ENCODE measurements at regions not wholly inside any gene's neighbourhood (a gene's known extent, or its start where the extent isn't known, plus 50 kb on each side); places are given as distances from the start of the nearest gene placed in this dataset.

- DNase-seq (ENCODE audit: low spot score), result no peak
Measured at GRCh38 chr2:219692521-219692920, 65.1 kb downstream of the SLC4A3 start.

- DNase-seq (ENCODE audit: low spot score), result no peak
Measured at GRCh38 chr2:219695145-219695709, 67.8 kb downstream of the SLC4A3 start.

DNA sequence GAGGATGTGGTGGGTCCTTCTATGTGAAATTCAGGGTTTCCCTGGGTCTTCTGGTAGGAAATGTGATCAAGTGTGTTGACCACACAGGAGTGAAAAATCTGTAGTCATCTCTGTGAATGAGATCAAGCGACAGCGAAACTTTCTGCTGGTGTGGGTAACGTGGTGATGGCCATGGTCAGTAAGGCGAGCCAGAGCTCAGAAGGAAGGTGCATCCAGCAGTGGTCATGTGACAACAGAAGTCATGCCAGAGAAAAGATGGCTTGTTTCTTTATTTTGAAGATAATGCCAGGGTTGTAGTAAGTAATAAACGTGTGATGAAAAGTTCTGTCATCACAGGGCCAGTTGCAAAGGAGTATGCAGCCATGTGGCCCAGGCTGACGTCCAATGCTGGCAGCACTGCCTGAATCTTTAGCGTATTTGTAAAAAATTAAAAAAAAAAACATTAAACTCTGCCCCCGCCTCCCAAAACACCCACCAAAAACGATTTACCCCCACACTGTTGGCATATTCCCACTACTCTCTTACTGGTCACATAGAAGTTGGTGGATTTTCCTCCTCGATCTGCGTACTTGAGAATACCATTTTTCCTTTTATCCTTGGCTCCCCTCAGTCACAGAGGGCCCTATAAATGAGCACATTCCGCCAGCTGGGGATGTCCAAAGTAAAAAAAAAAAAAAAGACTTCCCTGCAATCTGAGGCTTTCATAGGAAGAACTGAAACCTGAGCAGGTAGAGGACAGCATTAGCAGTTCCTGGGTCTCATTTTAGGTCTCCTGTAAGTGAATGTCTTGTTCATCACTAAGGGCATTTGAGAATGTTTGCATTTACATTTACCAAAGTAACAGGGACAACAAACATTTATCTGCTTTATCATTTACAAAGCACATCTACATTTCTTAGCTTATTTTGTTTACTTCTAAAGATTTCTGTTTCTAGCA, 70.6 kb downstream of the SLC4A3 start:
- DNase-seq (ENCODE audit: low spot score), result no peak

- no peak for DNase-seq (ENCODE audit: low spot score)
Measured at GRCh38 chr2:219698748-219699439, 71.5 kb downstream of the SLC4A3 start.

DNA sequence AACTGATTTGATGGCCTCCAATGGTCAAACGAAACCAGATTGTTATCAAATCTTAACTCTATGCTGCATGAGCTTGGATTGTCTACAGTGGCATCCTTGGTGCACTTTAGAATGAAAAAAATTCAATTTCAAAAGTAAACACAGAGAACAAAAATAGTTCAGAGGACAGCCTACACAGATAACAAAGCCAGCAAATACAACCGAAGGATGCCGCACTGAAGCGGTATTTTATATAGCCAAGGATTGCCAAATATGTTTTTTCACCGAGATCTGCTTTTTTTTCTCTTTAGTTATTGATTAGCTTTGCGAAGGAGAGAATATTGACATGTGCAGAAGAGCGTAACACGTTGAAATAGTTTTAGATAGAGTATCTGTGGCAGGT, 72.0 kb downstream of the SLC4A3 start:
- no peak for DNase-seq (ENCODE audit: low spot score)

- peak; percentile 59 for DNase-seq (ENCODE audit: low spot score)
Measured at GRCh38 chr2:219701847-219702634, 74.6 kb downstream of the SLC4A3 start.

DNA sequence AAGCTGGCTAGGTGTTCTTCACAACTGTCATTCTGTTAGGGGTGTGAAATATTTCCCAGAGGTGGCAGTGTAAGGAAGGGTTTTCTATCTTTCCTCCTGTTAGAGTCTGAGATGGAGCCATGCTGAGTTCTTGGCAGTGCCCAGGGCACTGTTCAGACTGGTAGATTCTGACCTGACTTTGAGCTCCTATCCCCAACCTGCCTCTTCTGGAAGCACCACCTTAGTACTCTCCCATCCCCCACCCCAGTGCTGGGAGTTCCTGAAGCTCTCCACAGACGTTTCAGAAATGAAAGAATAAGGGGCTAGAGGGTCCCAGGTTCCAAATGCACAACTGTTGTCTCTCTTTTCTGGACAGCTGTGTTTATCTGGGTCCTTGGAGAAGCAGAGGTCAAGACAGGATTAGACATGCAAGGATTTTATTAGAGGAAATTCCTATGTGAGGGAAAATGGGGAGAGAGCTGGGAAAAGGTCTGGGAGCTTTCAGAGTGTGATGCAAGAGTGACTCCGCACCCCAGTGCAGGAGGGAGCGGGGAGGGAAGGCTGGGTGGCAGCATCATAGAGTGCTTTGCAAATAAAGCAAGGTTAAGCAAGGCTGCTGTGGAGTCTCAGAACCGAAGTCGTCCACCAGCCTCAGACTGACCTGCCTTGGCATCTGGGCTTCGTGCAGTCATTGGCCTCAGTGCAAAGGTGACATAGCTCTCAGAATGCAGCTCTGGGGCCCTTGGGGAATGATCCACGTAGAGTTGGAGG, 75.5 kb downstream of the SLC4A3 start:
- no peak for DNase-seq (ENCODE audit: low spot score)

- DNase-seq (ENCODE audit: low spot score), result no peak
Measured at GRCh38 chr2:219704878-219705277, 77.4 kb downstream of the SLC4A3 start.

DNA sequence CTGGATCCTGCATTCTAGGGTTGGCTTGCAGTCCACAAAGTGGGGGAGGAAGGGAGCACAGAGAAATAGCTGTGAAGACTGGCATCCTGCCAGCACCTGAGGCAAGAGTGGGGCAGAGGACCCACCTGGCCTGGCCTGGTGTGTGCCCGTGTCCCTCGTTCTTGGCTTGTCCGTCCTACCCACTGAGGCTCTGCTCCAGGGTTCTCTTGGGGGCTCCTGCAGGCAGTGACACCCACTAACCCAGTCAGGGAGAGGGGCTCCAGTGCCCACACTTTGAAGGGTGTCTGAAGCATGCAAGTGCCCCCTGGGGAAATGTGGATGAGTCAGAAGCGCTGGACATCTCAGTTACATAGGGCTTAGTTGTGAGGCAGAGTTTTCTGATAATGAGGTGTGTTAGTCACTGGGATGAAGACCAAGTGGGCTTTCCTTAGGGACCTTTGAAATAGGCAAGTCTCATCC, 79.4 kb downstream of the SLC4A3 start:
- no peak for DNase-seq (ENCODE audit: low spot score)

DNA sequence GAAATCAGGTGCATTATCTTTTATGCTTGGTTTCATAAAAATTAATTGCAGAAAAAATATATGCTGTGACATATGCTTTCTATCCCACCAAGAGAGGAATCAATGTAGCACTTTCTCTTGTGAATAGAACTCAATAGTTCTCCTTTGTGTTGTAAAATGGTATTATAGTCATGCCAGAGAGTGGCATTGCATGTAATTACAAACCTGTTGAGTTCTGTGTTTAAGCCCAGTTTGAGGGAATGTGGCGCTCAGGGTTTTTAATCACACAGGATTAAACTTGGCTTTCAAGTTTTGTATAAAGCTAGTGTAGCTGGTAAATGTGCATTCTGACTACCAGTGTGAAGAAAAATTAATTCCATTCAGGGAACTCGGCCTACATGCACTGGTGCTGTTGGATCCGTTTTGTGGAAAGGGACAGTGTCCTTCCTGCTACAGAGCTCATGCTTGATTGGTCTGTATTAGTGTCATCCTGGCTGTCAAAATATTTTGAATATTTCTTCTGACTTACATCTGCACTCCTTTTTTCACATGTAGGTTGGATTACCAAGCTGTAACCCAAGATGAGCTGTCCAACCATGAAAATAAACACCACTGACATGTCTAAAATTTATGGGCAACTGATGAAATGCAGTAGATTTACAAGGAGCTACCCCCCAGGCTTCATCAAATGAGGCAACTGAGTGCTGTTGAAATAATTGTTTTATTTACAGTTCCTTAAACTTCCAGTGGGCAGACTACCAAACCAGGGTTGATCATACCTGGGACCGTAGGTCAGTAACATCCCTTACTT, 80.3 kb downstream of the SLC4A3 start:
- DNase-seq (ENCODE audit: low spot score), result no peak

DNA sequence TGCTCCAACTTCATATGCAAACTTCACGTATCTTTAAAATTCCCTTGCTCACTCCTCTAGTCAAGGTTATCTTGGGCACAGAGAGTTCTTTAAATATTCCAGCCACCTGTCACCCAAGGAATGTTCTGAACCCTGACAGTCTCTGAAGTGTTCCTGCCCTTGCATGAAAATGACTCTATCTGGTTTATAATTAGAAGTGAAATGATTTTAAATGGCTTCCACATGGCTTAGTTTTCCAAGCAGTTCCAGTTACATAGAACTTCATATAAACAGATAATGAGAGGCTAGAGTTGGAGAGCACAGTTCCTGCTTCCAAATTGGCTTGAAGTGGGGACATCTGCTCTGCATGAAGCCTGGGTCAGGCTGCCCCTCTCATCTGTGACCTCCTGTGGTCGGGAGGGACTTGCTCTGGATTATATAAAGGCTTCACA, 81.9 kb downstream of the SLC4A3 start:
- DNase-seq (ENCODE audit: low spot score), result no peak

DNA sequence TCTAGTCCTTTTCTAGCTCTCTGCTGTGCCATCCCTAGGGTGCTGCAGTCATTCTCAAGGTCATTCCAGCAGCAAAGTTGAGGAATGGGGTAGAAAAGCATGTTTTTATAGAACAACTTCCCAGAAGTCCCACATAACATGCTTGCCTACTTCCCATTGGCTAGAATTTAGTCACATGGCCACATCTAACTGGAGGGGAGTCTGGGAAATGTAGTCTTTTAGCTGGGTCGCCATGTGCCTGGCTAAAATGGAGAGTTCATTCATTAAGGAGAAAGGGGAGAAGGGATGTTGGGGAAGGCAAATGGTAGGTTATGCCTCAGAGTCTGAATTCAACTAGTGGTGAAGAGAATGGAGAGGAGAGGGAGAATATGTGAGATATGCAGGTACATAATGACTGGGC, 85.7 kb downstream of the SLC4A3 start:
- DNase-seq (ENCODE audit: low spot score), result no peak

GRCh38 chr2:219714681-219715400, 87.4 kb downstream of the SLC4A3 start:
- DNase-seq (ENCODE audit: low spot score), result no peak

DNA sequence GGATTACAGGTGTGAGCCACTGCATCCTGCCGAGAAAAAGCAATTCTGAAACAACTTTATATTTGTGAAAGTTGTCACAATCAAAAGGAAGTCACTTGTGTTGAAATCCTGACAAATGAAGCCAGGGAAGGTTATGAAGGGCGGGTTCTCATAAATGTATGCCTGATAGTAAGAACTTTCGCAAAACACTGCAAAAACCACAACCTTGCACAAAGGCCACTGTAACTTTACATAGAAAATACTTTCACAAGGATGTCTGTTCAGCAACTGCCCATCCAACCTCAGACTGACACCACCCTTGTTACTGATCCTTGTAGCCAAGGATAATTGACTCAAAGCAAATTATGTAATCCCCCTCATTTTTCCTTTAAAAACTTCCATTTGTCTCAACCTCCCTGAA, 90.6 kb downstream of the SLC4A3 start:
- no peak for DNase-seq (ENCODE audit: low spot score)

DNA sequence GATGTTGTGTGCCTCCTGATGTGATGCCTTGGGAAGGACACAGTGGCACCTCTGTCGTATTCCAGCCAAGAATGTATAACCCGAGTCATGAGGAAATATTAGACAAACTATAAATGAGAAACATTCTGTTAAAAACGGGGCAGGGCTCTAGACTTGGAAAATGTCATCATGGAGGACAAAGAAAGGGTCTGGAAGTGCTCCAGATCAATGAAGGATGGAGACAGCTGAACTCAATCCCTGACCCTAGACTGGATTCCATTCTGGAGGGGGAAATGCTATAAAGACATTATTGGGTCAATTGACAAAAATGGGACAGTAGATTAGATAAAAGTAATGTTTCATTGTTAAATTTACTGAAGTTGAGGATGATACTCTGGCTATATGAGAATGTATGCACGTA, 92.1 kb downstream of the SLC4A3 start:
- DNase-seq (ENCODE audit: low spot score), result no peak

- no peak for DNase-seq (ENCODE audit: low spot score)
Measured at GRCh38 chr2:219720956-219721355, 93.5 kb downstream of the SLC4A3 start.

GRCh38 chr2:219722276-219722879, 94.9 kb downstream of the SLC4A3 start:
- DNase-seq (ENCODE audit: low spot score), result no peak

GRCh38 chr2:219723311-219723710, 95.9 kb downstream of the SLC4A3 start:
- no peak for DNase-seq (ENCODE audit: low spot score)

GRCh38 chr2:219724628-219725027, 97.2 kb downstream of the SLC4A3 start:
- DNase-seq (ENCODE audit: low spot score), result no peak

Measured in Ammon's horn (tissue), 1 donor.